ENCODE measurements at regions not wholly inside any gene's neighbourhood (a gene's known extent, or its start where the extent isn't known, plus 50 kb on each side); places are given as distances from the start of the nearest gene placed in this dataset.

DNA sequence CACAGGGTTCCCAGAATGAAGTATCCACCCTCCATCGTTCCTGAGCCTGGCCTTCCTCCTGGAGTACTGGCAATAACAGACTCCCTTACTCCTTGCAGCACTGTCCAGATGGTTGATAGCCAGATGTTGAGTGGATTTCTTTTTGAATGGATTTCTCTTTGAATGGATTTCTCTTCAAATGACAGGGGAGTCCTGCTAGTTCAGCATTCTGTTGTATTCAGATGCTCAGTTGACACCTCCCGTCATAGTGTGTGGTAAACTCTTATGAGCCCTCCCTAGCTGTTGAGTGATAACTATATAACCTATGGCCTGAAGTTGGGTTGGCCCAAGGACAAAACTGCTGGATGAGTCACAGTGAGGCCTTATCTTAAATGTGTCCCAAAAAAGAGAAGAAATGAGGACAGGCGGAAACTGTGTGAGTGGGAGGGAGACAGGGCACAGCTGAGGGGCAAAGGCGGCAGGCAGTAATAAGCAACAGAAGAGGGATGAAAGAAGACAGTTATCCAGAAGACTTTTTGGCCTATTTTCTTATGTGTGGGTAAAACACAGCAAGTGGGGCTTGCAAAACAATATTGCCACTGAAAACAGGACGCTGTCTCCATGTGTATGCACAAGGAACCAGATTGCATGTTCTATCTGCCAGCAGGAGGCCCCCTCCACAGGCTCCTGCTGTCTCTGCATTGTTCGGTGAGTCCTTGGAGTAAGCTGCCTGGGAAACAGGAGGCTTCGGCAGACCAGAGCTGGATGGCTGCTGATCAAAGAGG is 209.5 kb upstream of the S1PR3 start (continued):
- TF ChIP-seq, protein P1, sequence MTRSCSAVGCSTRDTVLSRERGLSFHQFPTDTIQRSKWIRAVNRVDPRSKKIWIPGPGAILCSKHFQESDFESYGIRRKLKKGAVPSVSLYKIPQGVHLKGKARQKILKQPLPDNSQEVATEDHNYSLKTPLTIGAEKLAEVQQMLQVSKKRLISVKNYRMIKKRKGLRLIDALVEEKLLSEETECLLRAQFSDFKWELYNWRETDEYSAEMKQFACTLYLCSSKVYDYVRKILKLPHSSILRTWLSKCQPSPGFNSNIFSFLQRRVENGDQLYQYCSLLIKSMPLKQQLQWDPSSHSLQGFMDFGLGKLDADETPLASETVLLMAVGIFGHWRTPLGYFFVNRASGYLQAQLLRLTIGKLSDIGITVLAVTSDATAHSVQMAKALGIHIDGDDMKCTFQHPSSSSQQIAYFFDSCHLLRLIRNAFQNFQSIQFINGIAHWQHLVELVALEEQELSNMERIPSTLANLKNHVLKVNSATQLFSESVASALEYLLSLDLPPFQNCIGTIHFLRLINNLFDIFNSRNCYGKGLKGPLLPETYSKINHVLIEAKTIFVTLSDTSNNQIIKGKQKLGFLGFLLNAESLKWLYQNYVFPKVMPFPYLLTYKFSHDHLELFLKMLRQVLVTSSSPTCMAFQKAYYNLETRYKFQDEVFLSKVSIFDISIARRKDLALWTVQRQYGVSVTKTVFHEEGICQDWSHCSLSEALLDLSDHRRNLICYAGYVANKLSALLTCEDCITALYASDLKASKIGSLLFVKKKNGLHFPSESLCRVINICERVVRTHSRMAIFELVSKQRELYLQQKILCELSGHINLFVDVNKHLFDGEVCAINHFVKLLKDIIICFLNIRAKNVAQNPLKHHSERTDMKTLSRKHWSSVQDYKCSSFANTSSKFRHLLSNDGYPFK (CRISPR knock-in tag; IDR thresholded peaks at IDR 0.05; ENCODE audit: borderline replicate concordance), result no peak
- no peak for TF ChIP-seq RAD21 (CRISPR knock-in tag; IDR thresholded peaks at IDR 0.05)
- no peak for TF ChIP-seq ZC3H4 (CRISPR knock-in tag; IDR thresholded peaks at IDR 0.05; ENCODE audit: borderline replicate concordance)
- peak; percentile 13; the same call in 1 of the 2 replicates for TF ChIP-seq SMC3 (IDR thresholded peaks at IDR 0.05; ENCODE audit: low read length)
- TF ChIP-seq DNMT1 (CRISPR knock-in tag; IDR thresholded peaks at IDR 0.05), result no peak
- no peak for TF ChIP-seq ZNF614 (CRISPR knock-in tag; IDR thresholded peaks at IDR 0.05; ENCODE audit: borderline replicate concordance)
- TF ChIP-seq, protein P2, sequence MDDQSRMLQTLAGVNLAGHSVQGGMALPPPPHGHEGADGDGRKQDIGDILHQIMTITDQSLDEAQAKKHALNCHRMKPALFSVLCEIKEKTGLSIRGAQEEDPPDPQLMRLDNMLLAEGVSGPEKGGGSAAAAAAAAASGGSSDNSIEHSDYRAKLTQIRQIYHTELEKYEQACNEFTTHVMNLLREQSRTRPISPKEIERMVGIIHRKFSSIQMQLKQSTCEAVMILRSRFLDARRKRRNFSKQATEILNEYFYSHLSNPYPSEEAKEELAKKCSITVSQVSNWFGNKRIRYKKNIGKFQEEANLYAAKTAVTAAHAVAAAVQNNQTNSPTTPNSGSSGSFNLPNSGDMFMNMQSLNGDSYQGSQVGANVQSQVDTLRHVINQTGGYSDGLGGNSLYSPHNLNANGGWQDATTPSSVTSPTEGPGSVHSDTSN (CRISPR knock-in tag; IDR thresholded peaks at IDR 0.05; ENCODE audit: borderline replicate concordance), result no peak
- no peak for TF ChIP-seq ZBTB7A (CRISPR knock-in tag; IDR thresholded peaks at IDR 0.05)
